Psoas muscle (tissue), 7 donors: ENCODE measurements at regions not wholly inside any gene's neighbourhood (a gene's known extent, or its start where the extent isn't known, plus 50 kb on each side); places are given as distances from the start of the nearest gene placed in this dataset.

Experiments
- ATAC-seq, 4 donors: fragments of 200-7000 bp; cut with Tn5 transposase; one replicate each; pipeline ENCODE4 v1.9.1; 2020; ENCODE audit warnings: moderate library complexity in 3 of 4, mild to moderate bottlenecking in 2 of 4
- DNase-seq, 2 donors: peaks; one replicate each; pipeline ENCODE4 v3.0.0-alpha.2; 2020
- H3K27ac ChIP-seq: fragments of 200-600 bp; one replicate; pipeline ENCODE4 v1.8.0; 2022
- H3K27me3 ChIP-seq, 3 donors: fragments of 200-600 bp in 1 of 3; one replicate each; pipeline versions ENCODE4 v1.6.1 to v1.8.0; 2013 to 2022; ENCODE audit warnings: low read length in 2 of 3, mild to moderate bottlenecking in 2 of 3, moderate library complexity in 1 of 3; ENCODE audit not compliant: insufficient read depth in 3 of 3
- H3K36me3 ChIP-seq, 2 donors: fragments of 200-600 bp in 1 of 2; one replicate each; pipeline versions ENCODE4 v1.6.1 to v1.8.0; 2013 to 2022; ENCODE audit warnings: low read depth in 1 of 2, mild to moderate bottlenecking in 1 of 2, moderate library complexity in 1 of 2; ENCODE audit not compliant: insufficient read depth in 1 of 2
- H3K4me1 ChIP-seq: fragments of 200-600 bp; one replicate; pipeline ENCODE4 v1.8.0; 2022
- H3K4me3 ChIP-seq: fragments of 200-600 bp; one replicate; pipeline ENCODE4 v1.8.0; 2022; ENCODE audit warnings: mild to moderate bottlenecking
- H3K9me3 ChIP-seq: fragments of 200-600 bp; one replicate; pipeline ENCODE4 v1.8.0; 2022
- CTCF ChIP-seq: fragments of 200-600 bp; IDR thresholded peaks from one replicate; pipeline ENCODE4 v1.8.0; 2022; ENCODE audit warnings: antibody characterized with exemption
- WGBS, 3 donors: extraction: QIAGEN DNeasy Blood & Tissue Kit; methylation state at CpG; one replicate each; pipeline versions ENCODE4 v1.1.6 to v1.1.7; 2013; 5-methylcytosine and 5-hydroxymethylcytosine counted together
- intact Hi-C, 2 donors: fragments of 100-400 bp; cut with DNase I; formaldehyde crosslinking; loops; one replicate each; pipeline versions ENCODE4 v1.11.0 to v1.14.2; 2022
- donor health status: healthy with polysubstance abuse.
- donor health status: DM: no; HTN: no; CAD: no; lungs with moderate emphysema.
- donor health status: Bipolar disorder and iron deficiency.
- donor health status: healthy.
- donor health status: DM: yes; HTN: yes; CAD: no.
- donor health status: DM: no; HTN: no; CAD: no.
- donor health status: DM: yes; HTN: yes; CAD: no.

- 31 to 66% (median 44%) methylated on average over 1 of the region's 1 CpG for WGBS, 3 donors
- Histone ChIP-seq H3K4me3 (no peak overlapping the region), H3K27ac (no peak overlapping the region), H3K4me1 (no peaks in the 10 kb centered on the region), H3K36me3 (no peaks in the 10 kb centered on the region), H3K9me3 (no peaks in the 10 kb centered on the region), H3K27me3 (peaks cover 0 to 2% (median 0%) of the 10 kb centered on the region in 3 donors)
- ATAC-seq (no peak), DNase-seq (no peak)
- intact Hi-C loops, result no loop called here
- no peak for TF ChIP-seq CTCF
Observed at GRCh38 chr1:218809625-218810024, 364.1 kb upstream of the LYPLAL1 start.

DNA sequence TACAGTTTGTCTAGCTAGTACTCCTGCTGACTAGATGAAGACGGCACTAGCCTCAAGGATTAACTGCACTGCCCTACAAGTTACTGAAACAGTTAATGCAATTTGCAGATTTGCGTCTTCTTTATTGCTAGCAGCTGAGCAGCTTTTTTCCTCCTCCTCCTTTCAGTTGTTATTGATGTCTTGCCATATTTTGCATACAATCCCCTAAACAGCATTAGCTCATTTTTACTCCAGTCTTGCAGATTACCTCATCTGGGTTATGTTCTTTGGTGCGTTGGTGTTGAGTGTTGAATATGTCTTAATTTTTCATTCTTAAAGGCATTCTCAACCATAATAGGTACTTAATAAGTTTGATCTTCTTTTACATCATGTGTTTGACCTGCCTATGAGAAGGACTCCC lies 363.4 kb upstream of the LYPLAL1 start:
- Histone ChIP-seq H3K4me3 (no peak overlapping the region), H3K36me3 (no peaks in the 10 kb centered on the region), H3K9me3 (no peaks in the 10 kb centered on the region), H3K27ac (no peak overlapping the region), H3K4me1 (no peaks in the 10 kb centered on the region), H3K27me3 (peaks cover 0 to 2% (median 0%) of the 10 kb centered on the region in 3 donors)
- TF ChIP-seq CTCF, result no peak
- DNase-seq (no peak), ATAC-seq (no peak)
- WGBS, 3 donors, result 57 to 64% (median 62%) methylated on average over 3 of the region's 3 CpGs
- intact Hi-C loops, result no loop called here

- Histone ChIP-seq H3K4me1 (no peaks in the 10 kb centered on the region), H3K4me3 (no peak overlapping the region), H3K36me3 (no peaks in the 10 kb centered on the region), H3K27ac (no peak overlapping the region), H3K9me3 (no peaks in the 10 kb centered on the region), H3K27me3 (peaks cover 0 to 2% (median 0%) of the 10 kb centered on the region in 3 donors)
- TF ChIP-seq CTCF, result no peak
- 19 to 25% (median 19%) methylated on average over 1 of the region's 1 CpG for WGBS, 3 donors
- DNase-seq (no peak), ATAC-seq (peak in 1 of 4 donors; percentile 30)
- intact Hi-C loops, result no loop called here
Observed at GRCh38 chr1:218811497-218811896, 362.2 kb upstream of the LYPLAL1 start.

- H3K27ac ChIP-seq, result no peak overlapping the region
- peaks cover 0 to 2% (median 0%) of the 10 kb centered on the region in 3 donors for H3K27me3 ChIP-seq
- H3K4me3 ChIP-seq, result no peak overlapping the region
- intact Hi-C loops, result no loop called here
- no peak for ATAC-seq
- WGBS, 3 donors, result 88 to 93% (median 92%) methylated on average over 6 of the region's 6 CpGs
- no peak for DNase-seq
- H3K36me3 ChIP-seq, result no peaks in the 10 kb centered on the region
- no peaks in the 10 kb centered on the region for H3K4me1 ChIP-seq
- no peak for TF ChIP-seq CTCF
- H3K9me3 ChIP-seq, result no peaks in the 10 kb centered on the region
Observed at GRCh38 chr1:218812360-218812759, 361.3 kb upstream of the LYPLAL1 start.

DNA sequence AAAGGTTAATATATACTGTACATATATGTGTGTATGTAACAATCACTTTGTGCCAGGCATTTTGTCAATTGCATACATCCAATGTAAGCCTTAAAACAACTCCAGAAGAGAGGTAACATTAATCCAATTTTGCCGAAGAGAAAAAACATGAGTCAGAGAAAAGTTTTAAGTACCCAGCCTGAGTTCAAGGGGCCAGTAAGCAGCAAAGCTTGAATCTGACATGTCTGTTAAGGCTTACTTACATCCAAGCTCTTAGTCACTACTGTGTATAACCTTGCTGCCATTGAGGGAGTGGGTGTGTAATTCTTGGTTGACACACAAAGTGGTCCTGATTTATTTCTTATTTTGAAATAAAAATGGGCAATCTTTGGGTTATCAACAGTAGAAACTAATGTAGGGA lies 360.4 kb upstream of the LYPLAL1 start:
- no peak for TF ChIP-seq CTCF
- Histone ChIP-seq H3K27ac (no peak overlapping the region), H3K4me3 (no peak overlapping the region), H3K9me3 (no peaks in the 10 kb centered on the region), H3K36me3 (no peaks in the 10 kb centered on the region), H3K27me3 (peaks cover 0 to 2% (median 0%) of the 10 kb centered on the region in 3 donors), H3K4me1 (no peaks in the 10 kb centered on the region)
- ATAC-seq, result no peak
- intact Hi-C loops, result no loop called here
- 48 to 77% (median 64%) methylated on average over 1 of the region's 1 CpG for WGBS, 3 donors
- no peak for DNase-seq
